Astrocyte of the spinal cord (primary cell): ENCODE measurements at regions not wholly inside any gene's neighbourhood (a gene's known extent, or its start where the extent isn't known, plus 50 kb on each side); places are given as distances from the start of the nearest gene placed in this dataset.

Experiments used
- DNase-seq: peaks from one replicate; pipeline ENCODE4 v3.0.0; 2011; ENCODE audit warnings: low read depth, low spot score
- H3K4me3 ChIP-seq: 2 replicates; pipeline ENCODE4 v1.5.1; 2011; ENCODE audit warnings: low read depth, mild to moderate bottlenecking, low read length, moderate library complexity
- in situ Hi-C: cut with HindIII; loops from 2 replicates; pipeline ENCODE4 v1.10.0; 2017; ENCODE audit warnings: low sequenced_read_pairs
- TF ChIP-seq, protein P1 (sequence below): IDR thresholded peaks from 2 replicates; pipeline ENCODE4 v1.5.1; 2012; ENCODE audit warnings: low read depth, mild to moderate bottlenecking, low read length, inconsistent platforms

DNA sequence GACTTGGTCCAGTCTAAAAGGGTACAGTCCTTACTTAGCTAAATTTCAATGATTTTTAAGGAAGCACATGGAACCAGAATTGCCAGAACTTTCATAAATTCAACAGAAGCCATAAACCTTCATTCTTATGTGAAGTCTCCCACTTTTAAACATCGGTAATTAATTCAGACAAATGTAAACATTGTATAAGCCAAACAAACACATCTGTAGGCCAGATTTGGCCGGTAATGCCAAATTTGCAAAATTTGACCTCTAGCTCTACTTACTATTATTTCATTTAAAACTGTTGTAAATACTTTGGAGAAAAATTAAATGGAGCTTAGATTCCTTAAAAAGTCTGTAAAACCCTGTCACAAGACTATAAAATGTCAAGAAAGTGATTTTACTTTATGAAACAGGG is 83.2 kb upstream of the GALNT5 start:
- no peak for DNase-seq
- H3K4me3 ChIP-seq: no peak overlapping the region
- in situ Hi-C loops: no loop called here
- TF ChIP-seq, protein P1, sequence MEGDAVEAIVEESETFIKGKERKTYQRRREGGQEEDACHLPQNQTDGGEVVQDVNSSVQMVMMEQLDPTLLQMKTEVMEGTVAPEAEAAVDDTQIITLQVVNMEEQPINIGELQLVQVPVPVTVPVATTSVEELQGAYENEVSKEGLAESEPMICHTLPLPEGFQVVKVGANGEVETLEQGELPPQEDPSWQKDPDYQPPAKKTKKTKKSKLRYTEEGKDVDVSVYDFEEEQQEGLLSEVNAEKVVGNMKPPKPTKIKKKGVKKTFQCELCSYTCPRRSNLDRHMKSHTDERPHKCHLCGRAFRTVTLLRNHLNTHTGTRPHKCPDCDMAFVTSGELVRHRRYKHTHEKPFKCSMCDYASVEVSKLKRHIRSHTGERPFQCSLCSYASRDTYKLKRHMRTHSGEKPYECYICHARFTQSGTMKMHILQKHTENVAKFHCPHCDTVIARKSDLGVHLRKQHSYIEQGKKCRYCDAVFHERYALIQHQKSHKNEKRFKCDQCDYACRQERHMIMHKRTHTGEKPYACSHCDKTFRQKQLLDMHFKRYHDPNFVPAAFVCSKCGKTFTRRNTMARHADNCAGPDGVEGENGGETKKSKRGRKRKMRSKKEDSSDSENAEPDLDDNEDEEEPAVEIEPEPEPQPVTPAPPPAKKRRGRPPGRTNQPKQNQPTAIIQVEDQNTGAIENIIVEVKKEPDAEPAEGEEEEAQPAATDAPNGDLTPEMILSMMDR: no peak

- H3K4me3 ChIP-seq: no peak overlapping the region
- DNase-seq: no peak
- in situ Hi-C loops: no loop called here
- TF ChIP-seq, protein P1: no peak
Observed at GRCh38 chr2:157176602-157177001, 80.9 kb upstream of the GALNT5 start.

DNA sequence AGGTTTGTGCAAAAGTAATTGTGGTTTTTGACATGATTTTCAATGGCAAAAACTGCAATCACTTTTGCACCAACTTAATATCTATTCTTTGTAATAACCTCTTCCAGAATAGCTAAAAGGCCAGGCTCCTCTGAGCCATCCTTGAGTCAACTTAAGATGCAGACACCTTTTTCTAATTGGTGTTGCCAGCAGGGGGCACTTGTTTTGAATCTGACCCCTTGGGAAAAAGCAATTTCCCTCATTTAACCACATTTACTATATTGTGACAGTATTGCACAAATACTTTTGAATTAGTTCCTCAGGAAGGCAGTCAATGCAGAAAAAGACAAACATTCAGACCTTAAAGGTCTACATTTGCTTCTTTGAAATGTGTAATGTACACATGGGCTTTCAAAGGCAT is 78.6 kb upstream of the GALNT5 start:
- H3K4me3 ChIP-seq: no peak overlapping the region
- TF ChIP-seq, protein P1: peak; percentile 12
- no peak for DNase-seq
- in situ Hi-C loops: no loop called here

DNA sequence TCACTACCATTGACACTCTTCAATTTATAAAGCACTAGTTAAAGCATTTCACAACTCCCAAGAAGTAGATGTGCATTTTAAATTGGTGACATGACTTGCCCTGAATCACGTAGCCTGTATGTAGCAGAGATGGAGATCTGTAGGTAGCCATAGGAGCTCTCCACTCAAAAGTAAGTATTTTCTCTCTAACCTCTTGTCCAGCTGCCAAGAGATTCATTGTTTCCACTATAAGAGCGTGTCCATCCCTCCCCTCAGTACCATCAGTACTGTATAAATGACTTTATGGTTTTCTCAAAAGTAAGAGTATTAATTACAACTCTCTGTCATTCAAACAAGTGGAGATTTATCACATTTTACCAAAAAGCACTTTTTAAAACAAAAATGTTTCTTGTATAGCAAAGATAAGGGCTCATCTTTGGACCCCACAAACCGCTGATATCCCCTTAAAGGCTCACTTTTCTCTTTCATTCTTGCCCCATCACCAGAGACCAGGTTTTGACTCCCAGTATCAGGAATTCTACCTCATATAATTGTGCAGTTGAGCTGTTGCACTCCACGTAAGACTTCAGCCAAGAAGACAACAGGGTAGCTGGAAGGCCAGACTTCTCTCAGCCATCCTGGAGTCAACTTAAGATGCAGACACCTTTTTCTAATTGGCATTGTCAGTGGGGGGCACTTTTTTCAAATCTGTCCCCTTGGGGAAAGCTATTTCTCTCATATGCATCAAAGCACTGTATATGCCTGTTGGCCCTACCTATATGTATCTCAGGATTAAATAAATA is 78.0 kb upstream of the GALNT5 start:
- in situ Hi-C loops: no loop called here
- TF ChIP-seq, protein P1: no peak
- no peak for DNase-seq
- H3K4me3 ChIP-seq: no peak overlapping the region

DNA sequence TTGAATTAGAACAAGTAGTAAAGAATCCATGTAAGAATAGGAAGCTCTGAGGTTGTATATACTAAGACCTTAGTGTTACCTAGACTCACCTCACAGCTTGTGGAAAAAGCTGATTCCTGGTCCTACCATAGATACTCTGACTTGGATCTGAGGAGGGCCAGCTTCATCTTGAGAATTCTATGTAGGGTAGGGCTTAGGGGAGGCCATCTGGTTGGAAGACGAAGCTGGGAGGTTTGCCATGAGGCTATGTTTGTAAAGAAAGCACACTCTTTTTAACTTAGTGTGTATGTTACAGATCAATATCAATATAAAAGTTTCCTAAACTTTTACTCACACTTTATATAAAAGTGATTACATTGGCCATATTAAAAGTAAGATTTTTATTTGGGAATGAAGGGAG is 77.1 kb upstream of the GALNT5 start:
- TF ChIP-seq, protein P1: no peak
- no peak overlapping the region for H3K4me3 ChIP-seq
- DNase-seq: no peak
- in situ Hi-C loops: no loop called here

DNA sequence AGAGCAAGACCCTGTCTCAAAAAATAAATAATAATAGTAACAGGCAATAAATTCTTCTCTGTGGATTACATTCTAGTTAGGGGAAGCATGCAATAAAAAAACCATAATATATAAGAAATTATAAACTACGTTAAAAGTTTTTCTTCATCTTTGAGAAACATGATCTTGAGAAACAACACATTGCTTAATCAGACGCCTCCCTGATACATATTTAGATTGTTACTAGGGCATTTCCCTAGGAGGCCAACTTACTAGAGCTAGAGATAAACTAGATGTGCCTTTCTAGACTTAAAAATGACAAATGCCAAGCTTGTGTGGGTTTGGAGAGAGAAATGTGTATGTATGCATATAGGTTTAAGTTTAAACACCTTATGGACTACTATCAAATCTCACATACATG is 76.3 kb upstream of the GALNT5 start:
- TF ChIP-seq, protein P1: no peak
- no peak overlapping the region for H3K4me3 ChIP-seq
- DNase-seq: no peak
- in situ Hi-C loops: no loop called here
